Testis (tissue), 2 donors: ENCODE measurements at regions not wholly inside any gene's neighbourhood (a gene's known extent, or its start where the extent isn't known, plus 50 kb on each side); places are given as distances from the start of the nearest gene placed in this dataset.

Source experiments
- CTCF ChIP-seq, 3 experiments: fragments of 450-650 bp in 2 of 3; fragments of 200-600 bp in 1 of 3; sonication (generic) in 1 of 3; IDR thresholded peaks; one replicate each; pipeline ENCODE4 v1.5.1; 2016 to 2019; ENCODE audit warnings: antibody characterized with exemption in 3 of 3, mild to moderate bottlenecking in 2 of 3, moderate library complexity in 1 of 3
- POLR2A ChIP-seq: fragments of 450-650 bp; IDR thresholded peaks from one replicate; pipeline ENCODE4 v1.6.1; 2017; ENCODE audit warnings: antibody characterized with exemption, mild to moderate bottlenecking, moderate library complexity

GRCh38 chr2:198488964-198489363 lies 684.6 kb downstream of the PLCL1 start:
- TF ChIP-seq CTCF (IDR thresholded peaks at IDR 0.05), result no peak
- TF ChIP-seq POLR2A, result no peak
